ENCODE measurements at regions not wholly inside any gene's neighbourhood (a gene's known extent, or its start where the extent isn't known, plus 50 kb on each side); places are given as distances from the start of the nearest gene placed in this dataset.

- TF ChIP-seq, protein P1, sequence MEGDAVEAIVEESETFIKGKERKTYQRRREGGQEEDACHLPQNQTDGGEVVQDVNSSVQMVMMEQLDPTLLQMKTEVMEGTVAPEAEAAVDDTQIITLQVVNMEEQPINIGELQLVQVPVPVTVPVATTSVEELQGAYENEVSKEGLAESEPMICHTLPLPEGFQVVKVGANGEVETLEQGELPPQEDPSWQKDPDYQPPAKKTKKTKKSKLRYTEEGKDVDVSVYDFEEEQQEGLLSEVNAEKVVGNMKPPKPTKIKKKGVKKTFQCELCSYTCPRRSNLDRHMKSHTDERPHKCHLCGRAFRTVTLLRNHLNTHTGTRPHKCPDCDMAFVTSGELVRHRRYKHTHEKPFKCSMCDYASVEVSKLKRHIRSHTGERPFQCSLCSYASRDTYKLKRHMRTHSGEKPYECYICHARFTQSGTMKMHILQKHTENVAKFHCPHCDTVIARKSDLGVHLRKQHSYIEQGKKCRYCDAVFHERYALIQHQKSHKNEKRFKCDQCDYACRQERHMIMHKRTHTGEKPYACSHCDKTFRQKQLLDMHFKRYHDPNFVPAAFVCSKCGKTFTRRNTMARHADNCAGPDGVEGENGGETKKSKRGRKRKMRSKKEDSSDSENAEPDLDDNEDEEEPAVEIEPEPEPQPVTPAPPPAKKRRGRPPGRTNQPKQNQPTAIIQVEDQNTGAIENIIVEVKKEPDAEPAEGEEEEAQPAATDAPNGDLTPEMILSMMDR (IDR thresholded peaks at IDR 0.05; ENCODE audit: low read depth, low read length, poor library complexity, severe bottlenecking), result no peak
- no peak for TF ChIP-seq EZH2phosphoT487 (IDR thresholded peaks at IDR 0.05; ENCODE audit: borderline replicate concordance, low read length)
These were observed 286.8 kb upstream of the TRIB2 start for GRCh38 chr2:12429779-12430406.
